ENCODE measurements at regions not wholly inside any gene's neighbourhood (a gene's known extent, or its start where the extent isn't known, plus 50 kb on each side); places are given as distances from the start of the nearest gene placed in this dataset.

GRCh38 chr7:145009876-145010275 lies 174.0 kb upstream of the TPK1 start:
- ChIA-PET RAD21 (ENCODE audit: unreplicated experiment) (no interaction called here), POLR2A (no interaction called here), CTCF (no interaction called here), SMC1A (ENCODE audit: uncharacterized antibody, unreplicated experiment) (no interaction called here)
- Histone ChIP-seq H3K36me3 (ENCODE audit: control insufficient read depth in 2 of 2, insufficient read depth in 2 of 2, low read length in 1 of 2) (no peaks in the 10 kb centered on the region), H3K79me2 (ENCODE audit: control insufficient read depth, insufficient read depth, low read length) (no peaks in the 10 kb centered on the region), H3K9ac (ENCODE audit: control insufficient read depth, insufficient read depth, low read length) (no peak overlapping the region), H3K4me3 (no peak overlapping the region), H3K27ac (ENCODE audit: control insufficient read depth, insufficient read depth) (no peak overlapping the region), H3K4me2 (ENCODE audit: control insufficient read depth, insufficient read depth) (no peak overlapping the region), H3K4me1 (ENCODE audit: control insufficient read depth, insufficient read depth, low read length) (no peaks in the 10 kb centered on the region), H4K20me1 (ENCODE audit: control insufficient read depth, insufficient read depth) (no peaks in the 10 kb centered on the region), H3K27me3 (replicated peaks in 1 of 2; ENCODE audit: control insufficient read depth in 2 of 2, insufficient read depth in 2 of 2, low read length in 1 of 2) (no peaks in the 10 kb centered on the region), H2AFZ (ENCODE audit: control insufficient read depth, low read depth, low read length) (no peak overlapping the region), H3K9me3 (replicated peaks; ENCODE audit: control insufficient read depth, insufficient read depth, low read length) (no peaks in the 10 kb centered on the region)
- no peak for DNase-seq (ENCODE audit: low read depth, low spot score)
- ATAC-seq: no peak
- no peak for FAIRE-seq
- no TSS peak for BruUV-seq (replicated peaks)
- 58% methylated on average over 3 of the region's 3 CpGs for WGBS (ENCODE audit: insufficient coverage, insufficient replicate concordance, low lambda C conversion rate, missing lambda C conversion rate)
- in situ Hi-C loops (cut with MboI) (no loop called here), intact Hi-C loops (cut with micrococcal nuclease; ENCODE audit: unreplicated experiment) (no loop called here)
- TF ChIP-seq HCFC1 (IDR thresholded peaks at IDR 0.05; ENCODE audit: low read length) (no peak), HDAC2 (IDR thresholded peaks at IDR 0.05) (no peak), KLF5 (IDR thresholded peaks at IDR 0.05; ENCODE audit: partially characterized antibody) (no peak), USF1 (IDR thresholded peaks at IDR 0.05; ENCODE audit: borderline replicate concordance, extremely low read length, insufficient read depth, low read depth, low read length) (no peak), FOXK2 (IDR thresholded peaks at IDR 0.05) (no peak), BMI1 (IDR thresholded peaks at IDR 0.05; ENCODE audit: borderline replicate concordance) (no peak), FOXM1 (IDR thresholded peaks at IDR 0.05; ENCODE audit: low read depth, low read length) (no peak), FOS (IDR thresholded peaks at IDR 0.05; ENCODE audit: borderline replicate concordance, extremely low read depth, insufficient read length) (no peak), MLLT1 (IDR thresholded peaks at IDR 0.05) (no peak), IRF5 (IDR thresholded peaks at IDR 0.05; ENCODE audit: borderline replicate concordance) (no peak), ASH2L (IDR thresholded peaks at IDR 0.05; ENCODE audit: borderline replicate concordance, low read depth) (no peak), BHLHE40 (IDR thresholded peaks at IDR 0.05; ENCODE audit: borderline replicate concordance in 1 of 2, low read depth in 2 of 2, low read length in 1 of 2) (no peak), ZNF592 (IDR thresholded peaks at IDR 0.05) (no peak)
- TF ChIP-seq, protein P1, sequence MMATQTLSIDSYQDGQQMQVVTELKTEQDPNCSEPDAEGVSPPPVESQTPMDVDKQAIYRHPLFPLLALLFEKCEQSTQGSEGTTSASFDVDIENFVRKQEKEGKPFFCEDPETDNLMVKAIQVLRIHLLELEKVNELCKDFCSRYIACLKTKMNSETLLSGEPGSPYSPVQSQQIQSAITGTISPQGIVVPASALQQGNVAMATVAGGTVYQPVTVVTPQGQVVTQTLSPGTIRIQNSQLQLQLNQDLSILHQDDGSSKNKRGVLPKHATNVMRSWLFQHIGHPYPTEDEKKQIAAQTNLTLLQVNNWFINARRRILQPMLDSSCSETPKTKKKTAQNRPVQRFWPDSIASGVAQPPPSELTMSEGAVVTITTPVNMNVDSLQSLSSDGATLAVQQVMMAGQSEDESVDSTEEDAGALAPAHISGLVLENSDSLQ (IDR thresholded peaks at IDR 0.05): no peak
- TF ChIP-seq, protein P2, sequence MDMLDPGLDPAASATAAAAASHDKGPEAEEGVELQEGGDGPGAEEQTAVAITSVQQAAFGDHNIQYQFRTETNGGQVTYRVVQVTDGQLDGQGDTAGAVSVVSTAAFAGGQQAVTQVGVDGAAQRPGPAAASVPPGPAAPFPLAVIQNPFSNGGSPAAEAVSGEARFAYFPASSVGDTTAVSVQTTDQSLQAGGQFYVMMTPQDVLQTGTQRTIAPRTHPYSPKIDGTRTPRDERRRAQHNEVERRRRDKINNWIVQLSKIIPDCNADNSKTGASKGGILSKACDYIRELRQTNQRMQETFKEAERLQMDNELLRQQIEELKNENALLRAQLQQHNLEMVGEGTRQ (IDR thresholded peaks at IDR 0.05; ENCODE audit: borderline replicate concordance, low read depth, low read length): no peak
